Panc1 (cell line): ENCODE measurements at regions not wholly inside any gene's neighbourhood (a gene's known extent, or its start where the extent isn't known, plus 50 kb on each side); places are given as distances from the start of the nearest gene placed in this dataset.

Experiments
- ATAC-seq: fragments of 200-7000 bp; cut with Tn5 transposase; 2 replicates; pipeline ENCODE4 v1.9.1; 2020; ENCODE audit warnings: mild to moderate bottlenecking, moderate library complexity
- BruUV-seq: library from RNA; stranded (reverse); fragments of 400-500 nt; replicated peaks from 2 replicates; lab custom pipeline; 2021; lab: Mats Ljungman, UMichigan
- CTCF ChIA-PET: fragments of 300-600 bp; sonication (Branson Sonifier 250); formaldehyde crosslinking; loops from one replicate; lab custom pipeline; 2022; ENCODE audit warnings: antibody characterized with exemption; lab: Charles Lee
- POLR2A ChIA-PET: fragments of 300-600 bp; sonication (Branson Sonifier 250); formaldehyde crosslinking; loops from one replicate; lab custom pipeline; 2022; ENCODE audit warnings: antibody characterized with exemption; lab: Charles Lee
- DNase-seq: peaks from one replicate; pipeline ENCODE4 v3.0.0-alpha.2; 2010; ENCODE audit warnings: low read depth, low spot score
- H3K27ac ChIP-seq: 2 replicates; pipeline ENCODE4 v1.5.1; 2011; ENCODE audit warnings: mild to moderate bottlenecking, low read length, inconsistent platforms
- H3K27me3 ChIP-seq: fragments of 200-500 bp; sonication (Bioruptor generic); 2 replicates; pipeline ENCODE4 v1.6.0; 2014; ENCODE audit warnings: low read length, inconsistent platforms; ENCODE audit not compliant: control insufficient read depth, insufficient read depth
- H3K36me3 ChIP-seq: fragments of 200-500 bp; sonication (Bioruptor generic); 2 replicates; pipeline ENCODE4 v1.5.1; 2014; ENCODE audit warnings: inconsistent platforms, mild to moderate bottlenecking, low read length, moderate library complexity; ENCODE audit not compliant: control insufficient read depth, insufficient read depth
- H3K4me1 ChIP-seq: 2 replicates; pipeline ENCODE4 v1.5.1; 2011; ENCODE audit warnings: inconsistent platforms, mild to moderate bottlenecking, low read length, moderate library complexity; ENCODE audit not compliant: control insufficient read depth, insufficient read depth
- H3K4me3 ChIP-seq, 2 experiments: 2 replicates each; pipeline ENCODE4 v1.5.1; 2011 to 2012; ENCODE audit warnings: low read depth in 2 of 2, low read length in 2 of 2, mild to moderate bottlenecking in 2 of 2, inconsistent platforms in 1 of 2, moderate library complexity in 1 of 2
- H3K9me3 ChIP-seq: fragments of 200-500 bp; sonication (Bioruptor generic); 2 replicates; pipeline ENCODE4 v1.5.1; 2014; ENCODE audit warnings: low read depth, mild to moderate bottlenecking, inconsistent platforms, low read length, moderate library complexity; ENCODE audit not compliant: control insufficient read depth, insufficient read depth
- POLR2AphosphoS5 ChIP-seq: IDR thresholded peaks from 2 replicates; pipeline ENCODE4 v1.6.1; 2012; ENCODE audit warnings: mild to moderate bottlenecking, low read depth, low read length, moderate library complexity
- SIN3A ChIP-seq: IDR thresholded peaks from 2 replicates; pipeline ENCODE4 v1.6.1; 2012; ENCODE audit warnings: low read depth, mild to moderate bottlenecking, low read length, moderate library complexity, borderline replicate concordance; ENCODE audit not compliant: insufficient read depth
- TCF7L2 ChIP-seq: IDR thresholded peaks from 2 replicates; pipeline ENCODE4 v1.6.1; 2011; ENCODE audit warnings: mild to moderate bottlenecking, low read depth, low read length, inconsistent platforms
- in situ Hi-C: cut with HindIII; loops from 2 replicates; pipeline ENCODE4 v1.10.0; 2016; ENCODE audit warnings: low sequenced_read_pairs, low pct_unique_long_range_greater_than_20kb
- intact Hi-C: fragments of 100-400 bp; cut with micrococcal nuclease; formaldehyde crosslinking; loops from one replicate; pipeline ENCODE4 v1.10.0; 2022; ENCODE audit not compliant: unreplicated experiment
- TF ChIP-seq, protein P1 (sequence below), 2 experiments: IDR thresholded peaks; 2 replicates each; pipeline ENCODE4 v1.6.1; 2011 to 2012; ENCODE audit warnings: low read depth in 2 of 2, control low read depth in 1 of 2, low read length in 1 of 2, mild to moderate bottlenecking in 1 of 2, moderate library complexity in 1 of 2; ENCODE audit not compliant: insufficient read depth in 1 of 2
- TF ChIP-seq, protein P2 (sequence below): fragments of 450-650 bp; IDR thresholded peaks from 2 replicates; pipeline ENCODE4 v1.5.1; 2017; ENCODE audit warnings: mild to moderate bottlenecking

DNA sequence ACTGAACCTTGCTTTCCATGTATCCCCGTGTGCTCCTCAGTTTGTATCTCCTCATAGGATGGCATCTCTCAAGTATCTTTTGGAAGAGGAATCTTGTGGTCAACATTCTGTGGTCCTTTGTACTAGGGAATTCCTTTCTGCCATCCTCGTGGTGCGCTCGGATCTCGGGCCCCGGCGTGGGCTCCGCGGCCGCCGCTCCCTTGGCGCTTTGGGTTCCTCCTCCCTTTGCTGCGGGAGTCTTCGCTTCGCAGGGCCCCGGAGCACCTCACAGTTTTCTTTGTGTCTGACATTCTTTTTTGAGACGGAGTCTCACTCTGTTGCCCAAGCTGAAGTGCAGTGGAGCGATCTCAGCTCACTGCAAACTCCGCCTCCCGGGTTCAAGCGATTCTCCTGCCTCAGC lies 264.7 kb downstream of the IRS2 start:
- no peaks in the 10 kb centered on the region for H3K27me3 ChIP-seq
- no peaks in the 10 kb centered on the region for H3K4me1 ChIP-seq
- H3K27ac ChIP-seq = no peak overlapping the region
- no peaks in the 10 kb centered on the region for H3K36me3 ChIP-seq
- CTCF ChIA-PET = no interaction called here
- intact Hi-C loops (no loop called here), in situ Hi-C loops (no loop called here)
- no peak overlapping the region for H3K4me3 ChIP-seq
- TF ChIP-seq SIN3A = no peak
- TF ChIP-seq POLR2AphosphoS5 = no peak
- TF ChIP-seq, protein P1, sequence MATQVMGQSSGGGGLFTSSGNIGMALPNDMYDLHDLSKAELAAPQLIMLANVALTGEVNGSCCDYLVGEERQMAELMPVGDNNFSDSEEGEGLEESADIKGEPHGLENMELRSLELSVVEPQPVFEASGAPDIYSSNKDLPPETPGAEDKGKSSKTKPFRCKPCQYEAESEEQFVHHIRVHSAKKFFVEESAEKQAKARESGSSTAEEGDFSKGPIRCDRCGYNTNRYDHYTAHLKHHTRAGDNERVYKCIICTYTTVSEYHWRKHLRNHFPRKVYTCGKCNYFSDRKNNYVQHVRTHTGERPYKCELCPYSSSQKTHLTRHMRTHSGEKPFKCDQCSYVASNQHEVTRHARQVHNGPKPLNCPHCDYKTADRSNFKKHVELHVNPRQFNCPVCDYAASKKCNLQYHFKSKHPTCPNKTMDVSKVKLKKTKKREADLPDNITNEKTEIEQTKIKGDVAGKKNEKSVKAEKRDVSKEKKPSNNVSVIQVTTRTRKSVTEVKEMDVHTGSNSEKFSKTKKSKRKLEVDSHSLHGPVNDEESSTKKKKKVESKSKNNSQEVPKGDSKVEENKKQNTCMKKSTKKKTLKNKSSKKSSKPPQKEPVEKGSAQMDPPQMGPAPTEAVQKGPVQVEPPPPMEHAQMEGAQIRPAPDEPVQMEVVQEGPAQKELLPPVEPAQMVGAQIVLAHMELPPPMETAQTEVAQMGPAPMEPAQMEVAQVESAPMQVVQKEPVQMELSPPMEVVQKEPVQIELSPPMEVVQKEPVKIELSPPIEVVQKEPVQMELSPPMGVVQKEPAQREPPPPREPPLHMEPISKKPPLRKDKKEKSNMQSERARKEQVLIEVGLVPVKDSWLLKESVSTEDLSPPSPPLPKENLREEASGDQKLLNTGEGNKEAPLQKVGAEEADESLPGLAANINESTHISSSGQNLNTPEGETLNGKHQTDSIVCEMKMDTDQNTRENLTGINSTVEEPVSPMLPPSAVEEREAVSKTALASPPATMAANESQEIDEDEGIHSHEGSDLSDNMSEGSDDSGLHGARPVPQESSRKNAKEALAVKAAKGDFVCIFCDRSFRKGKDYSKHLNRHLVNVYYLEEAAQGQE (IDR thresholded peaks at IDR 0.05; ENCODE audit: insufficient read depth in 1 of 2, low read depth in 2 of 2, low read length in 1 of 2) = no peak
- TF ChIP-seq TCF7L2 = no peak
- TF ChIP-seq, protein P2, sequence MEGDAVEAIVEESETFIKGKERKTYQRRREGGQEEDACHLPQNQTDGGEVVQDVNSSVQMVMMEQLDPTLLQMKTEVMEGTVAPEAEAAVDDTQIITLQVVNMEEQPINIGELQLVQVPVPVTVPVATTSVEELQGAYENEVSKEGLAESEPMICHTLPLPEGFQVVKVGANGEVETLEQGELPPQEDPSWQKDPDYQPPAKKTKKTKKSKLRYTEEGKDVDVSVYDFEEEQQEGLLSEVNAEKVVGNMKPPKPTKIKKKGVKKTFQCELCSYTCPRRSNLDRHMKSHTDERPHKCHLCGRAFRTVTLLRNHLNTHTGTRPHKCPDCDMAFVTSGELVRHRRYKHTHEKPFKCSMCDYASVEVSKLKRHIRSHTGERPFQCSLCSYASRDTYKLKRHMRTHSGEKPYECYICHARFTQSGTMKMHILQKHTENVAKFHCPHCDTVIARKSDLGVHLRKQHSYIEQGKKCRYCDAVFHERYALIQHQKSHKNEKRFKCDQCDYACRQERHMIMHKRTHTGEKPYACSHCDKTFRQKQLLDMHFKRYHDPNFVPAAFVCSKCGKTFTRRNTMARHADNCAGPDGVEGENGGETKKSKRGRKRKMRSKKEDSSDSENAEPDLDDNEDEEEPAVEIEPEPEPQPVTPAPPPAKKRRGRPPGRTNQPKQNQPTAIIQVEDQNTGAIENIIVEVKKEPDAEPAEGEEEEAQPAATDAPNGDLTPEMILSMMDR = no peak
- no peak for ATAC-seq
- DNase-seq = no peak
- no TSS peak for BruUV-seq
- POLR2A ChIA-PET = no interaction called here
- H3K9me3 ChIP-seq = no peaks in the 10 kb centered on the region

DNA sequence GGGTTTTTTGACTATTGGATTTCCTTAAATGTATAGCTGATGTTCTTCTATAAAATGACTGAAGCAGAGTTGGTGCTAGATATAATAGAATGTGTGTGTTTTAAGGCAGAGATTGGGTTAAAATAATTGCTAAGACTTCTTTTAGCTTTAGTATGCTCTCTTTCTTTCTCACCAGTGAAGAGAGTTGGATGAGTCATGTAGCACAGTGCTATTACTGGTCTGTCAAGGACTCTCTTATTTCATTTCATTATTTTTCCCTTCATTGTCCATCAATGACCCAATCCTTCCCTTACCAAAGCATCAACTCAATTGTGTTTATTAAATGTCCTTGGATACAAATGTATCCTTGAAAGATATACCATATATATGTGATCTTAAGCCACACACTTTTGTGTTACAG lies 268.9 kb downstream of the IRS2 start:
- no peak for TF ChIP-seq TCF7L2
- TF ChIP-seq SIN3A = no peak
- TF ChIP-seq, protein P2 = no peak
- TF ChIP-seq, protein P1 (IDR thresholded peaks at IDR 0.05; ENCODE audit: insufficient read depth in 1 of 2, low read depth in 2 of 2, low read length in 1 of 2) = no peak
- TF ChIP-seq POLR2AphosphoS5 = no peak
- Histone ChIP-seq H3K4me1 (no peaks in the 10 kb centered on the region), H3K9me3 (no peaks in the 10 kb centered on the region), H3K4me3 (no peak overlapping the region), H3K27me3 (no peaks in the 10 kb centered on the region), H3K36me3 (no peaks in the 10 kb centered on the region), H3K27ac (no peak overlapping the region)
- DNase-seq (no peak), ATAC-seq (no peak)
- in situ Hi-C loops = no loop called here
- ChIA-PET POLR2A (no interaction called here), CTCF (no interaction called here)
- intact Hi-C loops = no loop called here
- BruUV-seq = no TSS peak
